ENCODE measurements at regions not wholly inside any gene's neighbourhood (a gene's known extent, or its start where the extent isn't known, plus 50 kb on each side); places are given as distances from the start of the nearest gene placed in this dataset.

- ChIA-PET POLR2A (no interaction called here), CTCF (no interaction called here)
- H3K9me3 ChIP-seq (ENCODE audit: control insufficient read depth, insufficient read depth, low read length), result no peaks in the 10 kb centered on the region
- no peak overlapping the region for H3K4me3 ChIP-seq (ENCODE audit: low read depth, low read length)
- H3K27ac ChIP-seq (ENCODE audit: low read depth, low read length), result no peak overlapping the region
- no peaks in the 10 kb centered on the region for H3K27me3 ChIP-seq (ENCODE audit: control insufficient read depth, insufficient read depth, low read length)
- no peak for DNase-seq (ENCODE audit: low read depth, low spot score)
- TF ChIP-seq, protein P1, sequence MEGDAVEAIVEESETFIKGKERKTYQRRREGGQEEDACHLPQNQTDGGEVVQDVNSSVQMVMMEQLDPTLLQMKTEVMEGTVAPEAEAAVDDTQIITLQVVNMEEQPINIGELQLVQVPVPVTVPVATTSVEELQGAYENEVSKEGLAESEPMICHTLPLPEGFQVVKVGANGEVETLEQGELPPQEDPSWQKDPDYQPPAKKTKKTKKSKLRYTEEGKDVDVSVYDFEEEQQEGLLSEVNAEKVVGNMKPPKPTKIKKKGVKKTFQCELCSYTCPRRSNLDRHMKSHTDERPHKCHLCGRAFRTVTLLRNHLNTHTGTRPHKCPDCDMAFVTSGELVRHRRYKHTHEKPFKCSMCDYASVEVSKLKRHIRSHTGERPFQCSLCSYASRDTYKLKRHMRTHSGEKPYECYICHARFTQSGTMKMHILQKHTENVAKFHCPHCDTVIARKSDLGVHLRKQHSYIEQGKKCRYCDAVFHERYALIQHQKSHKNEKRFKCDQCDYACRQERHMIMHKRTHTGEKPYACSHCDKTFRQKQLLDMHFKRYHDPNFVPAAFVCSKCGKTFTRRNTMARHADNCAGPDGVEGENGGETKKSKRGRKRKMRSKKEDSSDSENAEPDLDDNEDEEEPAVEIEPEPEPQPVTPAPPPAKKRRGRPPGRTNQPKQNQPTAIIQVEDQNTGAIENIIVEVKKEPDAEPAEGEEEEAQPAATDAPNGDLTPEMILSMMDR (IDR thresholded peaks at IDR 0.05; ENCODE audit: low read depth, low read length), result no peak
Measured at GRCh38 chr12:91937009-91937408, 208.6 kb downstream of the BTG1 start.

- CTCF ChIA-PET, result no interaction called here
Measured at GRCh38 chr12:91935296-91935695, 210.3 kb downstream of the BTG1 start.

GRCh38 chr12:91931111-91931510, 214.5 kb downstream of the BTG1 start:
- H3K27ac ChIP-seq (ENCODE audit: low read depth, low read length), result no peak overlapping the region
- POLR2A ChIA-PET, result interaction anchor here (0.6 kb wide), 1 partner anchor 1535 kb away, joined by 6 read pairs; no protein-coding TSS in a partner anchor
- no peak overlapping the region for H3K4me3 ChIP-seq (ENCODE audit: low read depth, low read length)
- H3K9me3 ChIP-seq (ENCODE audit: control insufficient read depth, insufficient read depth, low read length), result no peaks in the 10 kb centered on the region
- TF ChIP-seq, protein P1 (IDR thresholded peaks at IDR 0.05; ENCODE audit: low read depth, low read length), result no peak
- CTCF ChIA-PET, result no interaction called here
- H3K27me3 ChIP-seq (ENCODE audit: control insufficient read depth, insufficient read depth, low read length), result no peaks in the 10 kb centered on the region
- no peak for DNase-seq (ENCODE audit: low read depth, low spot score)

More at GRCh38 chr12:91935296-91935695, 210.3 kb downstream of the BTG1 start:
- POLR2A ChIA-PET, result no interaction called here
- no peak overlapping the region for H3K4me3 ChIP-seq (ENCODE audit: low read depth, low read length)
- H3K27me3 ChIP-seq (ENCODE audit: control insufficient read depth, insufficient read depth, low read length), result no peaks in the 10 kb centered on the region
- no peak for DNase-seq (ENCODE audit: low read depth, low spot score)
- TF ChIP-seq, protein P1 (IDR thresholded peaks at IDR 0.05; ENCODE audit: low read depth, low read length), result no peak
- no peak overlapping the region for H3K27ac ChIP-seq (ENCODE audit: low read depth, low read length)
- H3K9me3 ChIP-seq (ENCODE audit: control insufficient read depth, insufficient read depth, low read length), result no peaks in the 10 kb centered on the region

DNA sequence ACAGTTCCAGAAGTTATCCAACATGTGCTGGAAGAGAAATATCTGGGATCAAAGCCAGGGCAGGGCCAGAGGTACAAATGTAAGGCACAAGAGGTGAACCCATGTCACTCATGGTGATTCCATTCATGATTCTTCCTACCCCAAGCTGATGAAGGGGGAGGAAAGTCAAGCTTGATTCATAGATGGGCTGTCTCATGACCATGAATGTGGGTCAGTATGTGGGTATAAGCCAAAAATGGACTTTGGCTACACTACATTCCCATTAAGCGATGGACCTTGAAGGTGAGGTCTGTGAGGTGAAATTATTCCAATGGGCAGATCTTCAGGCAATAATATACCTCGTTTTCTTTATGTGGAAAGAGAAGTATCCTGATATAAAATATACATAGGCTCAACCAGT, 217.1 kb downstream of the BTG1 start:
- no peak for DNase-seq (ENCODE audit: low read depth, low spot score)
- H3K27me3 ChIP-seq (ENCODE audit: control insufficient read depth, insufficient read depth, low read length), result no peaks in the 10 kb centered on the region
- ChIA-PET CTCF (interaction anchor here (1.0 kb wide), 1 partner anchor 547 kb away, joined by 3 read pairs; no protein-coding TSS in a partner anchor), POLR2A (no interaction called here)
- H3K9me3 ChIP-seq (ENCODE audit: control insufficient read depth, insufficient read depth, low read length), result peaks cover 7% of the 10 kb centered on the region; the same call in 1 of the 2 replicates
- H3K27ac ChIP-seq (ENCODE audit: low read depth, low read length), result no peak overlapping the region
- TF ChIP-seq, protein P1 (IDR thresholded peaks at IDR 0.05; ENCODE audit: low read depth, low read length), result no peak
- no peak overlapping the region for H3K4me3 ChIP-seq (ENCODE audit: low read depth, low read length)

DNA sequence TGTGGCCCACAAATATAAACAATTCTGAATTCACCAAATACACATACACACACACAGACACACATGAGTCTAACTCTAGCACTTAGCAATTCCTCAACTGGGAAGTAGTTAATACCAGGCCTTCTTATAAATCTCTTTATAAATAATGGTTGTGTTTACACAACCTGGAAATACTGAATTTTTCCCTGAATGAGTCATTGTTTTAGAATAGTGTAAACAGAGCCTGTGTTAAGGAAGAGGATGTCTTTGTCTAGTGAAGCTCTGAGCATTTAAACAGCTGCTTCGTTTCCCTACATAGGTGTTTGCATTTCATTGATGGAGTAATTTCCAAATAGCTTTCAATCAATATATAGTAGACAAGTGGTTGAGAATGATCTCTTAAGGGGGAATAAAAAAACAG, 218.8 kb downstream of the BTG1 start:
- POLR2A ChIA-PET, result interaction anchor here (0.6 to 1.5 kb wide), 9 partner anchors 56 to 493 kb away, joined by 3 to 6 read pairs (median 3); partner anchors contain the start of gene BTG1
- Histone ChIP-seq H3K9me3 (ENCODE audit: control insufficient read depth, insufficient read depth, low read length) (peaks cover 7% of the 10 kb centered on the region; the same call in 1 of the 2 replicates), H3K27me3 (ENCODE audit: control insufficient read depth, insufficient read depth, low read length) (no peaks in the 10 kb centered on the region), H3K27ac (ENCODE audit: low read depth, low read length) (no peak overlapping the region), H3K4me3 (ENCODE audit: low read depth, low read length) (no peak overlapping the region)
- DNase-seq (ENCODE audit: low read depth, low spot score), result peak; percentile 72
- TF ChIP-seq, protein P1 (IDR thresholded peaks at IDR 0.05; ENCODE audit: low read depth, low read length), result no peak
- CTCF ChIA-PET, result no interaction called here

Data from AG04450 (cell line).